NCI-H774 (cell line): ENCODE measurements at regions not wholly inside any gene's neighbourhood (a gene's known extent, or its start where the extent isn't known, plus 50 kb on each side); places are given as distances from the start of the nearest gene placed in this dataset.
"Not testable (repeated sequence)": the region's sequence is repeated elsewhere in the genome, so short reads cannot be mapped to it uniquely, and the experiment has no call there.

Source experiments
- DNase-seq: peaks from one replicate; lab custom pipeline; 2025; lab: John Stamatoyannopoulos, UW

DNA sequence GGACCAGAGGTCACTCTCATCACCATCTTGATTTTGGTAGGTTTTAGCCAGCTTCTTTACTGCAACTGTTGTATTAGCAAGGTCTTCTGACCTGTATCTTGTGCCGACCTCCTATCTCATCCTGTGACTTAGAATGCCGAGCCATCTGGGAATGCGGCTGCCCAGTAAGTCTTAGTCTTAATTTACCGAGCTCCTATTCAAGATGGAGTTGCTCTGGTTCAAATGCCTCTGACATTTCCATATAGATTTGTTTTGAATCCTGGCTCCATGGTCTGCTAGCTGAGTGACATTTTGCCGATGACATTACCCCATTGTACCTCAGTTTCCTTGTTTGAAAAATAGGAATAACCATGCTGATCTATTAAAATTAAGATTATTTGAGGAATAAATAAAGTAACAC lies 193.9 kb upstream of the HMCN1 start:
- no peak for DNase-seq

DNA sequence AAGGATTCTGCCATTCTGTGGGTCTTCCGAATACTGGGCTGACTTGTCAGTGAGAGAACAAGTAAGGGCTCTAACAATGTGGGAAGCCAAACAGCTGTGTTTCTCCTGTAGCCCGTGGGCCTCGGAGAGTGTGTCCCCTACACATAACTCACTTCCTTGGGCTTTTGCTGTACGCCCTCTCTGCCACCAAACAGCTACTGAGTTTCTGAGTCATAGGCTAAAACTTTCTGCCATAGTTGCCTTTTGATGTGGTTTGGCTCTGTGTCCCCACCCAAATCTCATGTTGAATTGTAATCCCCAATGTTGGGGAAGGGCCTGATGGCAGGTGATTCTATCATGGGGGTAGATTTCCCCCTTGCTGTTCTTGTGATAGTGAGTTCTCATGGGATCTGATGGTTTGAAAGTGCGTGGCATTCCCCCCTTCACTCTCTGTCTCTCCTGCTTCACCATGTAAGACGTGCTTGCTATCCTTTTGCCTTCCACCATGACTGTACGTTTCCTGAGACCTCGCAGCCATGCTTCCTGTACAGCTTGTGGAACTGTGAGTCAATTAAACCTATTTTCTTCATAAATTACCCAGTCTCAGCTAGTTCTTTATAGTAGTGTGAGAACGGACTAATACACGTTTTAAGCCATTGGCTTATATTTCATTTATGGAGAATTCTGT lies 194.8 kb upstream of the HMCN1 start:
- DNase-seq, result no peak

DNA sequence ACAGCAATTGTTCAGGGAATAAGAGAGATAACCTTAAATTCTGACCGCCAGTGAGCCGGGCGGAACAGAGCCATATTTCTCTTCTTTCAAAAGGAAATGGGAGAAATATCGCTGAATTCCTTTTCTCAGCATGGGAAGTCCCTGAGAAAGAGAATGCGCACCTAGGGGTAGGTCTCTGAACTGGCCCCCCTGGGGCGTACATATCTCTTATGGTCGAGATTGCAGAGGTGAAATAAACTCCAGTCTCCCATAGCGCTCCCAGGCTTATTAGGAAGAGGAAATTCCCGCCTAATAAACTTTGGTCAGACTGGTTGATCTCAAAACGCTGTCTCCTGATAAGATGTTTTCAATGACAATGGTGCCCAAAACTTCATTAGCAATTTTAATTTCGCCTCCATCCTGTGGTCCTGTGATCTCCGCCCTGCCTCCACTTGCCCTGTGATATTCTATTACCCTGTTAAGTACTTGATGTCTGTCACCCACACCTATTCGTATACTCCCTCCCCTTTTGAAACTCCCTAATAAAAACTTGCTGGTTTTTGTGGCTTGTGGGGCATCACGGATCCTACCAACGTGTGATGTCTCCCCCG lies 195.8 kb upstream of the HMCN1 start:
- DNase-seq, result not testable (repeated sequence)

DNA sequence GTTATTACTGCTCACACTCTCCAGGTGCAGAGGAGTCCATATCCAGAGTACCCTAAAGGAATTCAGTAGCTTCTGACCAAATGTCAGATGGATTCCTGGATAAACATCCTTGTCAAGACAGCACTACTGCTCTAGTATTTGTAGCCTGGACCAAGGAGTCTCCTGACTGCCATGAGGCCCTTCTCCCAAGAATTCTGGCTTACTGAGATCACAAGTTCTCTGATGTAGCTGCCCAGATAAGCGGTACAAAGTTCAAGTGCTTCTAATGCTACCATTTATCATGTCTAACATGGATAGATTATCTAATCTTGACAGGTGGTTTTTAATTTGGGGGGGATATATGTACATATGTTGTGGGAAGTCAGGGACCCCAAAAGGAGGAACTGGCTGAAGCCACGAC lies 196.6 kb upstream of the HMCN1 start:
- no peak for DNase-seq

DNA sequence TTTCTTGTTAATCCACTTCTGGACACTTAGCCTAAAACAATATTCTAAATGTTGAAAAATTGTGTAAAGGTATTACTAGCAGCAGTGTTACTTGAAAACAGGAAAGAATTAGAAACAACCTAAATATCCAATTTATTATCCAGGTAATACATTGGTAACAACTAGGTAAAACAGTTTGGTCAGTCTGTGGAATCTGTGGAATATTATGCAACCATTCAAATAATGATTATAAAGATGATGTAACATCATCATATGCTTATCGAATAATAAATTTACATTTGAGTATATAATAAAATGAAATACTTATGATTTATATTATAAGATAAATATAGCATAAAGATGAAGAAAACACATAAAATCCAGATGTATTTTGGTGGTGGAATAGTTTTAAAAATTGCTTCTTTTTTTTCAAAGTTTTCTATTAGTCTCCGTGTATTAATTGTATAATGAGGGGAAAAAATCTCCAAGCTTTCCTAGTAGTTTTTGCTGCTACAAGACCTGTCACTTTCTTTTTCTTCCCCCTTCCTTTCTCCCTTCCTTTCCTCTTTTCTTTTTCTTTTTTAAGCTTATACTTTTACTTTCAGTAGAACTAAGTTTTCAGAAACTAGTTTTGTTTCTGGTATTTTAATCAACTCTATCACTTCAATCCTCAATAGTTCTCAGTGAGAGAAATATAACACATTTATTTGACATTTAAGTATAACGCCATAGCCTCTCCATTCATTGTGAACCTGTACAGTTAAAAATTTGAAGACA lies 197.8 kb upstream of the HMCN1 start:
- DNase-seq, result no peak

DNA sequence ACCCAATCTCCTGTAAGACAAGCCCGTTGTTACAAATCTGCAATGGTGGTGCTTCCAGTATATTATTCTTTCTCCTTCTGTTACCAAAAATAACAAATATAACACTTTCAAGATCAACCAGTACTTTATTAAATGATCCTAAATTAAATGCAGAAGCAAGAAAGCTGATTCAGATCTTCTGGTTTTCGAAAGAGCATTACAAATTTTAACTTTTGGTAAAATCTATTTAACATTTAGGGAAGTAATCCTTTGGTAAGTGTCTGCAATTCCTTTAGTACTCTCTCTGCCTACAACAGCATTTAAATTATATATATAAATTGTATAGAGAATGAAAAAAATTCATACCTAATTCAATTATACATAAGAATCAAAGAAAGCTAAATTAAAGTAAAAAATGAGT lies 198.6 kb upstream of the HMCN1 start:
- no peak for DNase-seq

DNA sequence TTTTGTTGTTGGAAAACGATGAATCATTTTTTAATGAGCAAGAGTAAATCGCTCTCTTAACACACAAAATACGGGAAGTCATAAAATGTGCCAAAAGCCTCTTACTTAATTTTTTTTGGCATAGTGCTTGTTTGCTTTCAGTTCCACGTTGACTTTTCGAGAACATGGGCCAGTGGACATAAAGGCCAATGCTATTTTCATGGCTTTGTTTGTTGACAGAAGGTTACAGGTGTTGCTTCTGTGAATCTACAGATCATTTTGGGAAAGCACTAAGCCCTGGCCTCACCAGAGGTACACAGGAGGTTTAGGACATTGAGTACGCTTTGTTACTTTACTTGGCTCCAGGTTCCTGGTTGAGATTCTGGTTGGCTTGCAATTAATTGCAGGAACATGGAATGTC lies 199.4 kb upstream of the HMCN1 start:
- peak; percentile 93 for DNase-seq

DNA sequence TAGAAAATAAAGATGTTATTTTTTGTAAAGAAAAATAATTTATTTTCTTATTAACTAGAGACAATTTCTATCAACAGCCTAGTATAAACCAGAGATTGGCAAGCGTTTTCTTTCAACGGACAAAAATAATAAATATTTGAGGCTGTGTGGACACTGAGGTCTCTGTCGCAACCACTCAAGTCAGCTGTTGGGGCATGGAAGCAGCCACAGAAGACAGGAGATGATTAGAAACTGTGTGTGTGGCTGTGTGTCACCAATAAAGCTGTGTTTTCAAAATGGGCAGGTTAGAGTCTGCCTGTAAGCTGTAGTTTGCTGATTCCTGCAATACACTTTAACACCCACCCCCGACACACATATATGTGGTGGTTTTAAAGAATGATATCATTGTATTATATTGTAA lies 200.6 kb upstream of the HMCN1 start:
- no peak for DNase-seq

DNA sequence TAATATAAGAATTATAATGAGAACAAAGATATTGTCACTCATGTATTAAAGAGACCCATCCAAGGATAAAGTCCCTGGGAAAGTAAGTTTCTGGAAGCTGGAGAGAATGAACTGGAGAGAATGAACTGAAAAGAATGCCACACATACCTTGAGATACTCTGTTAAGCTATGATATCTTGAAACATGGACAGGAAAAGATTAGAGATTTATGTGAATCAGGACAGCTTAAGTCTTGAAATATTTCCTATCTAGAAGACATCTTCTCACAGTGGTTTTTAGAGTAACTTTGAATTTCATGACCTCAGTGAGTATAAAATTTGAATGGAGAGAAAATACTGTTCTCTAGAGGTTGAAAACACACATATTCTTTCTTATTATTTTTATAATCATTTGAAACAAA lies 201.3 kb upstream of the HMCN1 start:
- no peak for DNase-seq

DNA sequence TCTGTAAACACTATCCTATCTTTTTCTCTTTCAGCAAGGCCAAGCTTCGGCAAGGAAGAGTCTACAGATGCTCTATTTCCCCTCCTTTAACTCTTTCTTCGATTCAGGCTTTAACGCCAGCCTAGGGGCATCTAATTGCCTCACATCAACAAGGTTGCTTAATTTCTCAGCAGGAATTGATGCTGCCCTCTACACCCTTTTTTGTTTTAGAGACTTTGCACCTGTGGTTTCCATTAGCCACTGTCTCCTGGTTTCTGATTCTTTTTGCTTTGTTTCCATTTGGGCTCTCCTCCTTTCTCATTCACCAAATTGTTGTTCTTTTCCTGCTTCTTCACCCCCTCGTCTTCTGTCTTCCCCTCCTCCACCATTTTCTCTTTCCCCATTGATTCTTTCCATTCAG lies 202.4 kb upstream of the HMCN1 start:
- DNase-seq, result no peak

DNA sequence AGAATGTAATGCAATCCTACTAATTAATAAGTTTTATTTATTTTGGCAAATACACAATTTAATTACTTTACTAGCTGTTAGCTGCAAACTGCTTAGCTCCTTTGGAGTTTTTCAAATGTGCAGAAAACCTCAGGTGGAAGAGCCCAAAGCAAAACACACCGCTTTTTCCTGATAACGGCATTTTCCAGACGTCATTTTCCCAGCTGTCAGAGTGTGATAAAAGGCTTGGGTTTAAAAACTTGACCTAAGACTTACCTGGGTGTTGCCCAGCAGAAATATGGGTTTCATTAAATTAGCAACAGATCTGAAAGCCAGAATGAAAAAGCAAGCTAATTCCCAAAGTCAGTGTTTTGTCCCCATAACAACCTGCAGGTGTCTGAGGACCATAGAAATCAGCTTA lies 204.0 kb upstream of the HMCN1 start:
- no peak for DNase-seq

DNA sequence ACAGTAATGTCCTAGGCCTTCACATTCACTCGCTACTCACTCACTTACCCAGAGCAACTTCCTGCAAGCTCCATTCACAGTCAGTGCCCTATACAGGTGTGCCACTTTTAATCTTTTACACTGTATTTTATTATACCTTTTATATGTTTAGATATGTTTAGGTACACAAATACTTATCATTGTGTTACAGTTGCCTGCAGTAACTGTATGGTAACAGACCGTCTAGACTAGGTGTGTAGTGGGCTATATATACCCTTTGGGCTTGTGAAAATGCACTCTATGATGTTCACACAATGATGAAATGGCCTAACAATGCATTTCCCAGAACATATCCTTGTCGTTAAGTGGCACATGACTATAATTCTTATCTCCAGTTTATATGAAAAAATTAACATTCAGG lies 204.5 kb upstream of the HMCN1 start:
- DNase-seq, result no peak

DNA sequence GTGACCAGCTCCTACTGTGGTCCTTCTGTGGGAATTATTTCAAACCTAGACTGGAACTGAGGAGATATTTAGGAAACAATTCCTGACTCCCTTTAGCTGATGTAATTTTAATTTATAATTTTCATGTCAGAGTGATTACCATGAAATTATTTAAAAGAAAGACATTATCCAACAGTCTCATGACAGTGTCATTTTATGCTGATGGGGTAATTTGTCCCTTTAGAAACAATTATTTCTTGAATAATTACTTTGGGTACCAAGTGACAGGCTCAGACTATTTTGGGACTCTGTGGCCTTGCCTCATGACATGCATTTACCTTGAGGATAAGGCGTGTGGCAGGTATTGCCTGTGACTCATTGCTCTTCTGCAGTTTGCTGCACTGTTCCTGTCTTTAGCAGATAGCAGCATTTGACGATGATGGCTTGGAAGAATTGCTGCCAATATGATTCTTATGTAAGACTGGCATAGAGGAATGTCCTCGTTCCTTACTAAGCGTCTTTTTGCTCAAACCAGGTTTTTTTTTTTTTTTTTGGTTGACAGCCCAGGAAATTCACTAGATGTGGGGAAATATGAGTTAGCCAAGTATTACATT lies 206.0 kb upstream of the HMCN1 start:
- DNase-seq, result no peak

DNA sequence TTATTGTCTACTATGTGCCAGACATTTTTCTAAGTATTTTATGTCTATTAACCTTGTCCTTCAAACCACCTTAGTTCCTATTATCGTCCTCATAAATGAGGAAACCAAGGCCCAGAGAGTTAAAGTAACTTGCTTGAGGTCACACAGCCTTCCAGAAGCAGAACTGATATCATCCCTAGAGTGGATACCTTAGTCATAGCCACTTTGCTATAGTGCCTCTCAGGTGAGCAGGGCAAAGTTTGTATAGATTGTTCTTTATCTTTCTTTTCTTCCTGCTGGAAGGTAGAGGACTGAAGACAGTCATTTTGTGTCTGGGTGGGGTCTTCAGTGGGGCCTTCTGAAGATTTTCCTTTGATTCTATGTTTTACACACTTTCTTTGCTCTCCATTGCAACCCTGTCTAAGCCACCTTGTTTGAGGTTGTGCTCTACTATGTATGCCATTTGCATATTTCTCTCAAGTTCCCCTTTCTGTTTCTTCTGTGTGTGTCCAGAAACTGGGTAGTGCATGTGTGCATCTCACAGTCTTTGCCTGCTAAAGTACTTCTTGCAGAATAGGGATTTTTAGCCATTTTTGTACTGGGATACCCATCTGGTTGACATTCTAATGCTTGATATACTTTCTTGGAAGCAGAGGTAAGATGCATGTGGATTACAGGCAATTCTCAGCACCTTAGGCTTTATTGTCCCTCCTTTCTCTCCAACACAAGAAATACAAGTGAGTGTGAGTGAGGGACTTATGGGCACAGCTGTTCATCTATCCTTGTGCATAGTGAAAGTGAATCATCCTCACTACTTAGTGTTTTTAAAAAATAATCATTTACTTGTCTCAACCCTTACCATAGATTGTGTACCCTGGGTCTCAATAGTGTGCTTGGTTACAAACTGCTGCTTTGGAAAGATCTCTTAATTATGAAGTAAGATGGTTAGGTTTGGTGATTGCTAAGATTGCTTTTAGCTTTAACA lies 207.6 kb upstream of the HMCN1 start:
- no peak for DNase-seq

DNA sequence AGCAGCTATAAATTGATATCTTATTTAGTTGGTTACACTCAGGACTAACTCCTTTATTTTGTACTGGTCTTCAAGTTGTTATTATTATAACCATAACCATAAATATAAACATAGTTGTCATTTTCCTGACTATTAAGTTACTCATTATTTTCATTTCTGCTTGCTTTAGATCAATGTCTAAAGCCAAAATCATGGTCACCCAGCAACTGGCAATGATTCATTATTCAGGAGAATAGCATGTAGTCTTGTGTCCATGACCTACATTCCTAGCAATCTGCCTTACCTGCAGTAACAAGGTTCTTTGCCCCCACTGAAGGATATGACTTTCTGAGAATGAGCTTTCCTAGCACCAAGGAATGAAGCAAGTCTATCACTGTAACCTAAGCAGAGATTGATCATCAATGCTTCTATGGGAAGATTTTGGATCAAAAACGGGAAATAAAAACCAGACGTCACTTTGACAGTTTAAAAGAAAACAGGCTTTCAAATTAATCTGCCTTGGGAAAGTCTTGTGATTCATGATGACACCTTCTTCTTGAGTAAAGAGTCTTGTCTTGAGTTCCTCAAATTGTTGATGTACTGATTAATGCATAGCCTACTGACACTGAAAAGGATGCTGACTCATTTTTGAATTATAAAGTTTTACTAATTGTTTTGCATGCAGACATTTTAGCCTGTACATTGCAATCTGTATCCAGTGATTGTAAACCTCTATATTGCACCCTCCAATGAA lies 203.3 kb upstream of the IVNS1ABP start:
- DNase-seq, result no peak

DNA sequence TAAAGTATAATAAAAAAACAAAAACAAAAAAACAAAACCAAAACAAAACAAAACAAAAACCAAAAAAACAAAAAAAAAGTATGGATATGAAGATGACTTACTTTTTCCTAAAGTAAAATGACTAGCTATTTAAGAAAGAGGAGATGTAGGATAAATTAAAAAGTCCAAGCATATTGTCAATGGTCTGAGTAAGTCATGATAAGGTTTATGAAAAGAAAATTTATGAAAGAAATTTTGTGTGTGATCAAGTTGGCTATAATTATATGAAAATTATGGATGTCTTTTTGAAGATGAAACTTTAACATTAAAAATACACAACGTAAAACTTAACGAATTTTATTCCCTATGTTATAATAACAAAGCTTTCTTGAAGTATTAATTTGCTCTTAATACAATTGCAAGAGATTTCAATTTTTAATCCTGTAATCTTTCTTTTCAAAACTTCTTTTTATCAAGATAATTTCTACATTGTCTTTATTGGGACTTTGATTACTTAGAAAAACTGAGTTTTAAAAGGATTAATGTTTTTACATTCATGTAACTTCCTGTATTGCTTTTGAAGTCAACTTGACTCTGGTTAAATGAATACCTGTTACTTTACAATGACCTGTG lies 200.9 kb upstream of the IVNS1ABP start:
- no peak for DNase-seq

DNA sequence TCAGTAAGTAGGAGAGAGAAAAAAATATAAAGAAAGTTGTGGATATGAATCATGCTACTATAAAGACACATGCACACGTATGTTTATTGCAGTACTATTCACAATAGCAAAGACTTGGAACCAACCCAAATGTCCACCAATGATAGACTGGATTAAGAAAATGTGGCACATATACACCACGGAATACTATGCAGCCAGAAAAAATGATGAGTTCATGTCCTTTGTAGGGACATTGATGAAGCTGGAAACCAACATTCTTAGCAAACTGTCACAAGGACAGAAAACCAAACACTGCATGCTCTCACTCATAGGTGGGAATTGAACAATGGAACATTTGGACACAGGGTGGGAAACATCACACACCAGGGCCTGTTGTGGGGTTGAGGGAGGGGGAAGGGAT lies 200.3 kb upstream of the IVNS1ABP start:
- not testable (repeated sequence) for DNase-seq

DNA sequence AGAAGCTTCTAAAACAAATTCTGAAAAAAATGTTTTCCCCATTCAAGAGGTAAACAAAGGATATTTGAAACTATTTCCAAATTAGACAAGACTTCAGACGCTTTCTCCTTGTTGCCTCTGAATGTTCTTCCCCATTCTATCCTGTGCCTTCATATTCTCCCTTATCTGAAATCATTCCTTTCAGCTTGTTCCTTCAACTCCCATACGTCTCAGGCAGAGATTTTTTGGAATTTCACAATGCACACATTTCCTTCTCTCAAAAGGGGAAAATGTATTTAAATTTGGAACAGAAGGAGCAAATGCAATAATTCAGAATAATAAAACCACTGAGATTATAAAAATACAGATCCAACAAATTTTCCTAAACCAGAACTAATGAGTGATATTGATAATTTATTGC lies 198.7 kb upstream of the IVNS1ABP start:
- no peak for DNase-seq

DNA sequence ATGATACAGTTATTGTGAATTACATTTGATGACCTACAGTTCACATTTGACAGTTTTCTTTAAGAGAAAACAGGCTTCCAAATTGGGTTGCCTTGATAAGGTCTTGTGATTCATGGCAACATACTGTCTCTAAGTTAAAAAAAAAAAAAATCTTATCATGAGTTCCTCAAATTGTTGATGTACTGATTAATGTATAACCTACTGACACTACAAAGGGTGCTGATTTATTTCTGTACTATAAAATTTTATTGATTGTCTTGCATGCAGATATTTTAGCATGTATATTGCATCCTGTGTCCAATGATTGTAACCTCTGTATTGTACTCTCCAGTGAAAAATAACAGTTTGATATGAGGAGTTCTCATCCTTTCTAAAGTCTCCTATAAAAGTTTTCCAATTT lies 197.3 kb upstream of the IVNS1ABP start:
- DNase-seq, result no peak

DNA sequence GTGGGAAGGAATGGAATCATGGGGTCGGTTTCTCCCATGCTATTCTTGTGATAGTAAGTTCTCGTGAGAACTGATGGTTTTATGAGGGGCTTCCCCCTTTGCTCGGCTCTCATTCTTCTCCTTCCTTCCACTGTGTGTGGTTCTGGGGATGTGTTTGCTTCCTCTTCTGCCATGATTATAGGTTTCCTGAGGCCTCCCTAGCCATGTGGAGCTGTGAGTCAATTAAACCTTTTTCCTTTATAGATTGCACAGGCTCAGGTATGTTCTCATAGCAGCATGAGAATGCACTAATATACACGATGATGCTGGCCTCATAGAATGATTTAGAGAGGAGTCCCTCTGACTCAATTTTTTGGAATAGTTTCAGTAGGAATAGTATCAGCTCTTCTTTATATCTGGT lies 195.4 kb upstream of the IVNS1ABP start:
- DNase-seq, result no peak

DNA sequence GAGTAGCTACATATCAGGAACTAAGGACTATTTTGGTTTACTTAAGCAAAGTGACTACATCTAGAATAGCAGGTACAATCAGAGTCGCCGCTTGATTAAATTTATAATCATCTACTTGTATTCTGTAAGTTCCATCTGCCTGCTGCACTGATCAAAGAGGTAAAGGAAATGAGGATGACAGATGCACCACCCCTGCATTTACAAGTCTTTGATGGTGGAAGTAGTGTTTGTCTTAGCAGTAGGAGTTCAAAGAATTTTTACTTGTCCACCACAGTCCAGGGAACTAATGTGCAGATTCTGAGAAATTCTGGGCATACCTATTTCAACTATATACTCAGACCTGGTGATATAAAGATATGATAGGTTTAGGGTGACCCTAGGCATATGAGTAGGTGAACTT lies 184.1 kb upstream of the IVNS1ABP start:
- no peak for DNase-seq
